ENCODE measurements at regions not wholly inside any gene's neighbourhood (a gene's known extent, or its start where the extent isn't known, plus 50 kb on each side); places are given as distances from the start of the nearest gene placed in this dataset.
A peak's percentile ranks its signal among the peaks of the same experiment; 100 is the strongest.

DNA sequence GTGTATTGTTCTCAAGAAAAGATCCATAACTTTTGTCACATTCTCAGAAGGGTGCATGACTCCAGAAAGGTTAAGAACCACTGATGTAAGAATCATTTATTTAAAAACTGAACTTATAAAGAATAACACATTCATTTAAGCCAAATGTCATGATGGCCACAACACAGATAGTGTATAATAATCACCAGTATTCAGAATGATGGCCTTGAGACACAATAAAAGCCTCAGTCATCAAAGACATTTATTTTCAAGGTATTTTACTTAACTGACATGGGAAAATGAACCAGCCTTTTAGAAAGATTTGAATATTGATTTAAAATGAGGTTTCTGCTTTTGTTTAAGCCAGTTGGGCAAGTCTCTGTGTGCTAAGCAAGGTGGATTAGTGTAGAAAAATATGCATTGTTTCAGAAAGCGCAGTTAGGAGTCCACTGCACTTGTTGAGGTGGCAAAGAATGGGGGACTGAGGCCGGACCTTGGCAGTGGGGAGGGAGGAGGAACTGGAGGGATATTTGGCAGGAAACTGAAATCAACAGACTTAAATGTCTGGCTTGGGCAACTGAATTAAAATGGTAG is 371.9 kb upstream of the ESRRG start:
- H3K9me3 ChIP-seq (ENCODE audit: control insufficient read depth, low read depth, low read length), result no peaks in the 10 kb centered on the region
- H3K4me1 ChIP-seq (ENCODE audit: control insufficient read depth, insufficient read depth, low read length), result peaks cover 13% of the 10 kb centered on the region
- no peak overlapping the region for H3K4me3 ChIP-seq (ENCODE audit: low read length)
- no peaks in the 10 kb centered on the region for H3K36me3 ChIP-seq (ENCODE audit: control insufficient read depth, insufficient read depth, low read length)
- no peak for DNase-seq
- no peak overlapping the region for H3K27ac ChIP-seq (ENCODE audit: low read length)
- WGBS (ENCODE audit: insufficient coverage, low lambda C conversion rate), result 92% methylated on average over 2 of the region's 2 CpGs
- no peaks in the 10 kb centered on the region for H3K27me3 ChIP-seq (ENCODE audit: control insufficient read depth, insufficient read depth, low read length)

- Histone ChIP-seq H3K4me1 (ENCODE audit: control insufficient read depth, insufficient read depth, low read length) (peaks cover 13% of the 10 kb centered on the region), H3K27ac (ENCODE audit: low read length) (peak overlapping the region; percentile 80), H3K36me3 (ENCODE audit: control insufficient read depth, insufficient read depth, low read length) (no peaks in the 10 kb centered on the region), H3K4me3 (ENCODE audit: low read length) (no peak overlapping the region), H3K27me3 (ENCODE audit: control insufficient read depth, insufficient read depth, low read length) (no peaks in the 10 kb centered on the region), H3K9me3 (ENCODE audit: control insufficient read depth, low read depth, low read length) (no peaks in the 10 kb centered on the region)
- DNase-seq, result peak; percentile 43 to 83
- 33% methylated on average over 1 of the region's 4 CpGs for WGBS (ENCODE audit: insufficient coverage, low lambda C conversion rate)
These were observed 368.3 kb upstream of the ESRRG start for GRCh38 chr1:217091561-217091960.

DNA sequence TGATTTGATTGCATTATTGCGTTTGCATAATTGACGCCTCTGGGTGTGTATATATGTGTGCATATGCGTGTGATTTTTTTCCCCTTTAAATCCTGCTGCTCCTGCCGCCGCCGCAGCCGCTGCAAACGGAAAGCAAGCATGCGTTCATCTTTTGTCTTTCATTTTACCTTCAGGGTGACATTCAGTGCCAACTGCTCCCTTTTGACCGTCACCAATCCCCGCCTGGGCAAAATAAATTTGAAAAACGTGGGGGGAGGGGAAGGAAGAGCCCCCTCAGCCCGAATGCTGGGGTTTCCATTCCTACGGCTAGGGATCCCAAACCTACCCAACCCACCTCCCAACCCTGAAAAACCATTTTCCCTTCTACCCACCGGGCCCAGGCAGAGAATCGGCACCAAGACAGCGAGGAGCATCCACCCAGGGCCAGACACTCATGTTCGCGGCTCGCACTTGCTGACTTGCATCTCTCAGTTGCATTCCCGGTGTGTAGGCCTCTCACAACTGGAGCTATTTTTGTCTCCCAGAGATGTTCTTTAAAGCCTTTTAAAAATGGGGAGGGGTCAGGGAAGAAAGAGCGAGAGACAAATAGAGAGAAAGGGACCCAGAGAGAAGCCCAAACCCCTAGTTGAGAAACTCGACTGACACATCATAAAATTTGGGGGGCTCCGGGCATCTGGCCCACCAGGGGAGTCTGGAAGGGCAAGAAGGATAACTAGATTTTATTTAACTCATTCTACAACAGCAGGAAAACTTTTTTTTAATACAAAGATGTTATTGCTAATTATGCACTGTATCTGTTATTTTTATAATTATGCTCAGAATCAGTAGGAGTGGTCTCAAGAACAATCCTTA is 367.1 kb upstream of the ESRRG start:
- Histone ChIP-seq H3K27me3 (ENCODE audit: control insufficient read depth, insufficient read depth, low read length) (no peaks in the 10 kb centered on the region), H3K27ac (ENCODE audit: low read length) (peak overlapping the region; percentile 80), H3K4me1 (ENCODE audit: control insufficient read depth, insufficient read depth, low read length) (peaks cover 13% of the 10 kb centered on the region), H3K36me3 (ENCODE audit: control insufficient read depth, insufficient read depth, low read length) (no peaks in the 10 kb centered on the region), H3K4me3 (ENCODE audit: low read length) (peak overlapping the region; percentile 78), H3K9me3 (ENCODE audit: control insufficient read depth, low read depth, low read length) (no peaks in the 10 kb centered on the region)
- DNase-seq, result peak in 1 of 2 donors; percentile 45
- WGBS (ENCODE audit: insufficient coverage, low lambda C conversion rate), result 25% methylated on average over 1 of the region's 24 CpGs

DNA sequence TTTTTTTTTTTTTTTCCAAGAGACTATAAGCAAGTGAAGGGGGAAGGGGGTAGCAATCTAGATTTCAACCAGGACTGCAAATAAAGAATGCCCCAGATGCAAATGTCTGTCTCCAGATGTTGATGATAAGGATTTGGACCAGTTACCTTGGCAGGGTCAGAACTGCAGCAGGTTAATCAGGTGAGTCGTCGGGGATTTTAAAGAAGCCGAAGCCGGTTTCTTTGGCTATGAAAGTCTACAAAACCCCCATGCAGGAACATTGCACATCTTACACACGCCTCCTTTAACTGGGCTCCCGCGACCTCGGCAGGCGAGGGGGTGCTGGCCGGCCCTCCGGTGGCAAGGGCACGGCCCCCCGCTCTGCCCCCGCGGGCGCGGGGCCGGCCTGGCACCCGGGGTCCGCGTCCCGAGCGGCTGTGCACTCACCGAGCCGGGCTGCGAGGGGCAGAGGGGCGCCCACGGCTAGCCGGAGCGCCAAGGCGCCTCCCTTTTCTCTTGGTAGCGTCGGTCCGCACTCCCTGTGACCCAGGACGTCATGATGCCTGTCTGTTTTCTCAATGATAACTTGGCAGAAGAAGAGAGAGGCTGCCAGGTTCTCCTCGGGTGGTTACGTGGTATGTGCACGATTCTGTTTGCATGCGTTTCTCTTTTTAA is 366.3 kb upstream of the ESRRG start:
- peak overlapping the region; percentile 78 for H3K4me3 ChIP-seq (ENCODE audit: low read length)
- no peaks in the 10 kb centered on the region for H3K36me3 ChIP-seq (ENCODE audit: control insufficient read depth, insufficient read depth, low read length)
- peak overlapping the region; percentile 80 for H3K27ac ChIP-seq (ENCODE audit: low read length)
- no peaks in the 10 kb centered on the region for H3K9me3 ChIP-seq (ENCODE audit: control insufficient read depth, low read depth, low read length)
- no peaks in the 10 kb centered on the region for H3K27me3 ChIP-seq (ENCODE audit: control insufficient read depth, insufficient read depth, low read length)
- peak; percentile 57 to 88 for DNase-seq
- no CpG with 5 or more reads among the region's 39 CpGs for whole genome bisulfite sequencing (ENCODE audit: insufficient coverage, low lambda C conversion rate)
- peaks cover 13% of the 10 kb centered on the region for H3K4me1 ChIP-seq (ENCODE audit: control insufficient read depth, insufficient read depth, low read length)

DNA sequence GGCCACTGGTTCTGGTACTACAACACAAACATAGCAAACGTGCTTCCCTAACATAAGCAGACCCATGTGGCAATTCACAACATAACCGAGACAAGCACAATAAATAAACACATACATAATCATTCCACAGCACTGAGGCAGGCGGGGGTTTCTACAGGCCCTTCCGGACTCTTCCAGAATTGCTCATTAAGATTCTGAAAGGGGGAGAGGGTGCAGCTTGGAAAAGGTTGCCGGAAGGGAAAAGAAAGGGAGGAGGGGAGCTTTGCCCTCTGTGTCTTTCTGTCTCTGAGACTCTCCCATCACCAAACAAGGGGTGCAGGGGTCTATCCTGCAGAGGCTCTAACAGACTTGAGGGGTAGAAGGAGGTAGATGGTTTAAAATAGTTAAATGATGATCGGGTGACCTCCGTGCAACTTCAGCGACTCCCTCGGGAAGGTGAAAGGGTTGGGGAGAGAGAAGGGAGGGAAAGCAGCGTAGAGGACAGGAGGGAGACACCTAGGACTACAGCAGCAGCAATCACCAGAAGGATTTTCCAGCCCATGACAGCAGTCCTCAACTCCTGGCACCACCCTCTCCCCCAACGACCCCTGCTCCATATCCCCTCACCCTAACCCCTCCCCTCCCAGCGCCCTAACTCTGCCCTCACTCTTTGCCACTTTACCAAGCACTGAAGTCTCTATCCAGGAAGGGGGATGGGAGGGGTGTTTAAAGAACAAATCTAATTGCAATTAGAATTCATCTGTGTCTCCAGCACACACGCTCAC is 365.5 kb upstream of the ESRRG start:
- H3K4me3 ChIP-seq (ENCODE audit: low read length), result peak overlapping the region; percentile 78
- peak overlapping the region; percentile 33 for H3K27ac ChIP-seq (ENCODE audit: low read length)
- H3K27me3 ChIP-seq (ENCODE audit: control insufficient read depth, insufficient read depth, low read length), result no peaks in the 10 kb centered on the region
- H3K9me3 ChIP-seq (ENCODE audit: control insufficient read depth, low read depth, low read length), result no peaks in the 10 kb centered on the region
- no CpG with 5 or more reads among the region's 13 CpGs for WGBS (ENCODE audit: insufficient coverage, low lambda C conversion rate)
- peaks cover 13% of the 10 kb centered on the region for H3K4me1 ChIP-seq (ENCODE audit: control insufficient read depth, insufficient read depth, low read length)
- no peaks in the 10 kb centered on the region for H3K36me3 ChIP-seq (ENCODE audit: control insufficient read depth, insufficient read depth, low read length)
- peak in 1 of 2 donors; percentile 60 for DNase-seq

DNA sequence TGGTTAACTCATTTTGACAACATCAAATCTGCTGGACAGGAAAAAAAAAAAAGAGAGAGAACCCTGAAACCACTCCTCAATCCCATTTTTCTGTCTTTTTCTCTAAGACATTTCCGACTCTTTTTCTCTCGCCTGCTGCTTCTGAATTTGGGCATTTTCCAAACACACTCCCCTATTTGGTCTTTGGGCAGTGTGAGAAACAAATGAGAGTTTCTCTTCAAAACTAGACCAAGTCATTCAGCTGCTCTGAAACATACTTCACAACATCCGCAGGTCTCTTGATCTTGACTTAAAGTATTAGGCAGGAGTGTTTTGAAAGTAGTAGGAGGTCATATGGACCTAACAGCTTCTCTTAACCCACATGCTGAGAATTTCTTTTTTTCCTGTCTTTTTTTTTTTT is 364.8 kb upstream of the ESRRG start:
- Histone ChIP-seq H3K36me3 (ENCODE audit: control insufficient read depth, insufficient read depth, low read length) (no peaks in the 10 kb centered on the region), H3K27ac (ENCODE audit: low read length) (no peak overlapping the region)
- WGBS (ENCODE audit: insufficient coverage, low lambda C conversion rate), result 63% methylated on average over 2 of the region's 3 CpGs

DNA sequence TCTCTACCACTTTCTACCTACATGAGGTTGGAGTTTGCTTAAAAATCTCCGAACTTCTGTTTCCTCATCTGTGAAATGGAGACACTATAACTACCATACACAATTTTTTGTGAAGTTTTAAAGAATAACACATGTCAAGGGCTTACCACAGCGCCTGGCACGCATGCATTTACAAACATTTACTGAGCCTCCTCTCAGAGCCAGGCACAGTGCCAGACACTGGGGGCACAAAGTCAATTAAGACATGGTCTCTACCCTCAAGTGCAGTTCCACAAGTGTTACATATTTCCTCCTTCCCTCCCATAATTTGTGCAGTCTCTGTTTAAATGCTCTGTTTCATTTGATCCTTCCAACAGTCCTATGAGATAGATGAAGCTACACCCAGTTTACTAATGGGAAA is 356.4 kb upstream of the ESRRG start:
- WGBS (ENCODE audit: insufficient coverage, low lambda C conversion rate), result no CpG with 5 or more reads among the region's 3 CpGs
- Histone ChIP-seq H3K27ac (ENCODE audit: low read length) (no peak overlapping the region), H3K9me3 (ENCODE audit: control insufficient read depth, low read depth, low read length) (no peaks in the 10 kb centered on the region), H3K4me1 (ENCODE audit: control insufficient read depth, insufficient read depth, low read length) (peaks cover 6% of the 10 kb centered on the region), H3K27me3 (ENCODE audit: control insufficient read depth, insufficient read depth, low read length) (no peaks in the 10 kb centered on the region), H3K36me3 (ENCODE audit: control insufficient read depth, insufficient read depth, low read length) (no peaks in the 10 kb centered on the region), H3K4me3 (ENCODE audit: low read length) (no peak overlapping the region)
- DNase-seq, result no peak

More for the DNA sequence above, 364.8 kb upstream of the ESRRG start:
- no peaks in the 10 kb centered on the region for H3K27me3 ChIP-seq (ENCODE audit: control insufficient read depth, insufficient read depth, low read length)
- no peak for DNase-seq
- peaks cover 13% of the 10 kb centered on the region for H3K4me1 ChIP-seq (ENCODE audit: control insufficient read depth, insufficient read depth, low read length)
- no peaks in the 10 kb centered on the region for H3K9me3 ChIP-seq (ENCODE audit: control insufficient read depth, low read depth, low read length)
- no peak overlapping the region for H3K4me3 ChIP-seq (ENCODE audit: low read length)

DNA sequence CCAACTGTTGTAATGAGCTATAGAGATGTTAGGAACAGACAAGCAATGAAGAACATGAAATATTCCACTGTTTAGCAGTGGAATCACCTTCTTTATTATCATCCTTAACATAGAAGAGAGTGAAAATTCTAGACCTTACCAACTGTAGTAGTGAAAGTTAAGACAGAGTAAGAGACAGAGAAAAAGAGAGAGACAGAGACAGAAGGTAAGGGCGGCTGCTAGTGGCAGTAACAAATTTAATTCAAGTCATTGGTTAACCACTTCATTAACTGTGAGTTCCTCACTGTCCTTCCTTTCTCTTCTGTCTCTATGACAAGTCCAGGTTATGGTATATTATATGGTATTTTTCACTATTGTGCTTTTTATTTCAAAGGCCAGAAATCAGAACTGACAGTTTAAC is 355.7 kb upstream of the ESRRG start:
- no peak overlapping the region for H3K27ac ChIP-seq (ENCODE audit: low read length)
- no peak overlapping the region for H3K4me3 ChIP-seq (ENCODE audit: low read length)
- H3K36me3 ChIP-seq (ENCODE audit: control insufficient read depth, insufficient read depth, low read length), result no peaks in the 10 kb centered on the region
- no peaks in the 10 kb centered on the region for H3K27me3 ChIP-seq (ENCODE audit: control insufficient read depth, insufficient read depth, low read length)
- H3K4me1 ChIP-seq (ENCODE audit: control insufficient read depth, insufficient read depth, low read length), result peaks cover 6% of the 10 kb centered on the region
- no peaks in the 10 kb centered on the region for H3K9me3 ChIP-seq (ENCODE audit: control insufficient read depth, low read depth, low read length)
- no peak for DNase-seq
- WGBS (ENCODE audit: insufficient coverage, low lambda C conversion rate), result no CpG with 5 or more reads among the region's 1 CpG

GRCh38 chr1:217078078-217078690 is 355.0 kb upstream of the ESRRG start:
- Histone ChIP-seq H3K36me3 (ENCODE audit: control insufficient read depth, insufficient read depth, low read length) (no peaks in the 10 kb centered on the region), H3K4me3 (ENCODE audit: low read length) (no peak overlapping the region), H3K27me3 (ENCODE audit: control insufficient read depth, insufficient read depth, low read length) (no peaks in the 10 kb centered on the region), H3K9me3 (ENCODE audit: control insufficient read depth, low read depth, low read length) (no peaks in the 10 kb centered on the region), H3K4me1 (ENCODE audit: control insufficient read depth, insufficient read depth, low read length) (peaks cover 6% of the 10 kb centered on the region), H3K27ac (ENCODE audit: low read length) (no peak overlapping the region)
- no CpG with 5 or more reads among the region's 5 CpGs for WGBS (ENCODE audit: insufficient coverage, low lambda C conversion rate)
- peak in 1 of 2 donors; percentile 31 for DNase-seq

DNA sequence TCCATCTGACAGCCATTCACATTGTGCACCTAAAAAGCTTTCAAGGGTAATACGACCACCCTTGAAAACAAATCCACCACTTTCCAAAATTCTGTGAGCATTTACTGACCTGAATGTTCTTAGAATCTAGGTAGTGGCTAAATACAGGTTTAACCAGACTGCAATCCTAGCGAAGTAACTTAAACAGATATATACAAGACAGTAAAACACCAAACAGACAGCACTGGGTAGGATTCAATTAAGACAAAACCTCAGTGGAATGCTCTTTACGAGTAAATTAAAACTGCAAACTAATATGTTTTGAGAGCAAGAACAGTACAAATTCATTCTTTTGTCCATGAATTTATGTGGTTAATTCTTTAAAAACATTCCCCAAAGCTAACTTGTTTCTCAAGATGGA is 354.2 kb upstream of the ESRRG start:
- Histone ChIP-seq H3K9me3 (ENCODE audit: control insufficient read depth, low read depth, low read length) (no peaks in the 10 kb centered on the region), H3K27me3 (ENCODE audit: control insufficient read depth, insufficient read depth, low read length) (no peaks in the 10 kb centered on the region), H3K4me1 (ENCODE audit: control insufficient read depth, insufficient read depth, low read length) (peaks cover 6% of the 10 kb centered on the region), H3K4me3 (ENCODE audit: low read length) (no peak overlapping the region), H3K36me3 (ENCODE audit: control insufficient read depth, insufficient read depth, low read length) (no peaks in the 10 kb centered on the region), H3K27ac (ENCODE audit: low read length) (no peak overlapping the region)
- WGBS (ENCODE audit: insufficient coverage, low lambda C conversion rate), result 100% methylated on average over 1 of the region's 3 CpGs
- DNase-seq, result no peak
